NB4 (cell line): ENCODE measurements at regions not wholly inside any gene's neighbourhood (a gene's known extent, or its start where the extent isn't known, plus 50 kb on each side); places are given as distances from the start of the nearest gene placed in this dataset.
"Not testable (repeated sequence)": the region's sequence is repeated elsewhere in the genome, so short reads cannot be mapped to it uniquely, and the experiment has no call there.

Experiments used
- MYC ChIP-seq: IDR thresholded peaks from 2 replicates; pipeline ENCODE4 v1.6.1; 2011; ENCODE audit warnings: low read depth, low read length
- POLR2A ChIP-seq: IDR thresholded peaks from 2 replicates; pipeline ENCODE4 v1.6.1; 2011; ENCODE audit warnings: mild to moderate bottlenecking; ENCODE audit not compliant: insufficient read length; ENCODE audit errors: extremely low read depth
- TF ChIP-seq, protein P1 (sequence below): IDR thresholded peaks from one replicate; pipeline ENCODE4 v1.5.1; 2012; ENCODE audit warnings: low read depth, low read length
- TF ChIP-seq, protein P2 (sequence below): IDR thresholded peaks from 2 replicates; pipeline ENCODE4 v1.6.1; 2011; ENCODE audit warnings: low read depth, low read length

DNA sequence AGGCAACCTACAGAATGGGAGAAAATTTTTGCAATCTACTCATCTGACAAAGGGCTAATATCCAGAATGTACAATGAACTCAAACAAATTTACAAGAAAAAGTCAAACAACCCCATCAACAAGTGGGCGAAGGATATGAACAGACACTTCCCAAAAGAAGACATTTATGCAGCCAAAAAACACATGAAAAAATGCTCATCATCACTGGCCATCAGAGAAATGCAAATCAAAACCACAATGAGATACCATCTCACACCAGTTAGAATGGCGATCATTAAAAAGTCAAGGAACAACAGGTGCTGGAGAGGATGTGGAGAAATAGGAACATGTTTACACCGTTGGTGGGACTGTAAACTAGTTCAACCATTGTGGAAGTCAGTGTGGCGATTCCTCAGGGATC, 192.2 kb downstream of the RTL9 start:
- TF ChIP-seq, protein P1, sequence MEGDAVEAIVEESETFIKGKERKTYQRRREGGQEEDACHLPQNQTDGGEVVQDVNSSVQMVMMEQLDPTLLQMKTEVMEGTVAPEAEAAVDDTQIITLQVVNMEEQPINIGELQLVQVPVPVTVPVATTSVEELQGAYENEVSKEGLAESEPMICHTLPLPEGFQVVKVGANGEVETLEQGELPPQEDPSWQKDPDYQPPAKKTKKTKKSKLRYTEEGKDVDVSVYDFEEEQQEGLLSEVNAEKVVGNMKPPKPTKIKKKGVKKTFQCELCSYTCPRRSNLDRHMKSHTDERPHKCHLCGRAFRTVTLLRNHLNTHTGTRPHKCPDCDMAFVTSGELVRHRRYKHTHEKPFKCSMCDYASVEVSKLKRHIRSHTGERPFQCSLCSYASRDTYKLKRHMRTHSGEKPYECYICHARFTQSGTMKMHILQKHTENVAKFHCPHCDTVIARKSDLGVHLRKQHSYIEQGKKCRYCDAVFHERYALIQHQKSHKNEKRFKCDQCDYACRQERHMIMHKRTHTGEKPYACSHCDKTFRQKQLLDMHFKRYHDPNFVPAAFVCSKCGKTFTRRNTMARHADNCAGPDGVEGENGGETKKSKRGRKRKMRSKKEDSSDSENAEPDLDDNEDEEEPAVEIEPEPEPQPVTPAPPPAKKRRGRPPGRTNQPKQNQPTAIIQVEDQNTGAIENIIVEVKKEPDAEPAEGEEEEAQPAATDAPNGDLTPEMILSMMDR: not testable (repeated sequence)
- not testable (repeated sequence) for TF ChIP-seq POLR2A, MYC
- TF ChIP-seq, protein P2, sequence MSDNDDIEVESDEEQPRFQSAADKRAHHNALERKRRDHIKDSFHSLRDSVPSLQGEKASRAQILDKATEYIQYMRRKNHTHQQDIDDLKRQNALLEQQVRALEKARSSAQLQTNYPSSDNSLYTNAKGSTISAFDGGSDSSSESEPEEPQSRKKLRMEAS: not testable (repeated sequence)
